GM21737 (cell line): ENCODE measurements at regions not wholly inside any gene's neighbourhood (a gene's known extent, or its start where the extent isn't known, plus 50 kb on each side); places are given as distances from the start of the nearest gene placed in this dataset.

ENCODE experiments used
- ATAC-seq: cut with Tn5 transposase; IDR thresholded peaks from one replicate; pipeline ENCODE4 v1.9.1; 2021; ENCODE audit warnings: mild to moderate bottlenecking, moderate library complexity; ENCODE audit not compliant: unreplicated experiment

DNA sequence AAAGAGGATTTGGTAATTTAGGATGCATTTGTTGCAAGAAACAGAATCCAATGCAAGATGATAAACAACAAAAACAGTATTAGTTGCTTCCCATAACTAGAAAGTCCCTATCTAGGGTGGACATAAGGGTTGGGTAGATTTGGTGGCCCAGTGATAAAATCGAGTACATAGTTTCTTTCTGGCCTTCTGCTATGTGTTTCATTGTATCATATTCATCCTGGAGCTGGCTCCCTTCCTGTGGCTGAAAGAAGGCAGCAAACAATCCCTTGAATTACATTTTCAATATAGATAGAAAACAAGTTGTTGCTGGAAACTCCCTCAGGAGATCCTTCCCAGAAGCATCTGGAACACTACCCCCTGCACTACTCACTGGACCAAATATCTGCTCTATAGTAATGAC lies 135.1 kb downstream of the ID4 start:
- no peak for ATAC-seq

DNA sequence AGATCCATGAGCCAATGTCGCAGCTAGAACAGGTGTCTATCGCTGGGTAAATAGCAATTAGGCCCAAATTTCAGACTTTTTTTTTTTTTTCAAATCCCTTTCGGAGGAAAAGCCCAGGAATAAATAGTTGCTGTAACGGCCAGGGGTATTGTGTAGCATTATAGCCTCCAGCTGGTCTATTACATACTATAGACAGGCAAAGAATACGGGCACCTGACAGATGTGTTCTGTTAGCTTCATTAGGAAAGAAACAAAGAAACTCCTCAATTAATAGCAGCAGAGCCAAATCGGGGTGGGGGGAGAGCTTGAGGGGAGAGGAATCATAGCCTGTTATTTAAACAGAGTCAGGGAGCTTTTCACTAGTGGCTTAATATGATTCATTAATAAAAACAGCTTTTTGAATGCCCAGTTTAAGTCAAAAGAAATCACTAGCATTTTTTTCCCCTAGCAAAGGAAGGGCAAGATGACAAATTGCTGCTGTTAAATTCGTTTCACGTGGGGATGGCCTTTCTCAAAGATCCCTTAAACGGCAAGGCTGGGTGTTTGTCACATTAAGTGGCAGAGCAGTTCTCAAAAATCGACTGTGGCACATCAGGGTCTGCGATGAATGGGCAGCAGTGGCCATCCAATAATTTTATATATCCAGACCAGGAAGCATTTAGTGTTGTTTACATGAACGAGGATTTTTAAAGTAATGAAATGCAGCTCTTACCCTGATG lies 139.4 kb downstream of the ID4 start:
- ATAC-seq: no peak

DNA sequence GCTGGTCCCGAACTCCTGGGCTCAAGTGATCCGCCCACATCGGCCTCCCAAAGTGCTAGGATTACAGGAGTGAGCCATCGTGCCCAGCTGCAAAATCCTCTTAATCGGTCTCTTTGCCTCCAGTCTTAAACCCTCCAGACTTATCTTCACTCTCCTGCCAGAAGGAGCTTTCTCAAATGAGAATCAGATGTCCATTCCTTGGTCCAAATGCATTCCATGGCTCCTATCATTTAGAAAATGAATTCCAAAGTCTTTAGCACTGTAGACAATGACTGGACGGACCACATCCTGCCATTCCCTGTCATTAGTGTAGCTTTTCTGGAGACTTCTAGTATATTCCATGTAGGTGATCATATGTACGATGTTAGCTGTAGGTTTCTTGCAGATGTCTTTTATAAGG lies 141.9 kb downstream of the ID4 start:
- no peak for ATAC-seq

DNA sequence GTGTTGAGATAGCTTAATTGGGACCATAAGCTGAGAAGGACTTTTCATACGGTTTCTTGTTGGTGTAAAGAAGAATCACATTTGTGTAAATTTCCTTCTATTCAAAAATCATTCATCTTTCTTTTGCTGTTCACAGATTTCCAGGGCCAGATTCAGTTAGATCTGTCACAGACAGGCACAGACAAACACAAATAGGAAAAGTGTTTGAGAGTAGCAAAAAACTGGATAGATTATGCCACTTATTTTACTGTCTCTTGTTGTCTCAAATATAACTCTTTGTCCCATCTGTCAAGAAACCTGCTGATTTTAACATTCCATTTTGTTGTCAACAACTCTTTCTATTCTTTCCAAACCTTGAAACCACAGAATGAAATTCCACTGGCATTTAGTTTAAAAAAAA lies 142.8 kb downstream of the ID4 start:
- no peak for ATAC-seq

DNA sequence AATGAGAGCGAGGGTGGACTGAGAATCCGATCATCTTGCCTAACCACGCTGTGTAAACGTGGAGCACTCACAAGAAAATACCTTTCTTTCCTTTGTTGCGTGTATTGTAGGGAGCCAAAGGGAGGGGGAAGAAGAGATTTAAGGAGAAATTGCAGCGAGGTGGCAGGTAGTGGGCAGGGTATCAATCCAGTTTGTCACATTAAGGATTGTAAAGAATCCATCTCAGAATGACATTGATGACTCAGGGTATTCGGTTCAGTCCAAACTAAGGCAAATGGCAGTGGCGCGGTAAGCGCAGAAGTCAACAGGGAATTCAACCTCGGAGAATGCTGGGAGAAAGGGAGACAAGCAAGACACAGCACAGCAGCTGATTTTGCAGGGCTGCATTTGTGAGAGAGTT lies 146.2 kb downstream of the ID4 start:
- ATAC-seq: no peak

DNA sequence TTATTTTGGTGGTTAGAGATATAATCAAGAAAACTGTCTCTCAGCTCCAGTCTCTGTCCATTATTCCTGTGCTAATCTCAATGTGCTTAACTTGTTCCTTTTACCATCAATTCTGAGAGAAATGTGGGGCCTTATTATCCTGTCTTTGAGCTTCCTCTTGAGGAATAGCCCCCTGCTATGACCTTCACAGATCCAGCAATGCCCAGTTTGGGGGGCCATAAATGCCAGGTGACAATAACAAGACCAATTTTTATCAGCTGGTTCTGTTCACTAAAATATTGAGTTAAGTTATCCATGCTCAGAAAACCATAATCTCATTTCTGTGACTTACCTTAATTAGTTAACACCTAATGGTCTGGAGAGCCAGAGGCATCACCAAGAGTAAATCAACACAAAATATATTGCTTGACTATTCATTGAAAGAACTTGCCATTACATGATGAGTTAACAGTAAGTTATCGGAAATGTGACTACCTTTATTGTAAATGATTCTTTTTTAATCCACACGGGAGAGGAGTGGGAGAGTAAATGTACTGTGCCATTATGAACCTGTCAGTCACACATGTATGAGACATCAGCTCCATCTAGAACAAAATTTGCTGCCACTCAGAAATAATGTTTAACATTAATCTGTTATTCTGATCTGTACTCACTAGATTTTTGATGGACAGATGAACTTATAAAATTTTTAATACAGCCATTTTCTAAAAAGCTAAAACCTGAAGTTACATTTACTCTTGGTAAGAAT lies 149.7 kb downstream of the ID4 start:
- ATAC-seq: no peak

DNA sequence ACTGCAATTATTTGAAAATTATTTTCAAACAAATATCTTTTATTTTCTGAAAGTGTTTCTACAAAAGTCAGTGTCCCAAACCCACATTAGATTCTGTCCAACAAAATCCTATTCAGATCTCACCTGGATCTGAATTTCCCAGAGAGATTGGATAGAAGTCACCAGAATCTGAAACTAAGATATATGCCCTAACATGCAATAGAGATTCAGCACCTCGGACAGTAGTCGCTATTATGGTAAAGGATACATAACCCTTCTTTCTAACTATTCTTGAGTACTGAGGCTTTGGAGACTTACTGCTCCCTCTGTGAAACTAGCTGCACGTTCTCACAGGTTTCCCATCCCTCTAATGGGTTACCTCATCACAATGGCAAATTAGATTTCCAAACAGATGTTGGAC lies 151.4 kb downstream of the ID4 start:
- ATAC-seq: no peak

DNA sequence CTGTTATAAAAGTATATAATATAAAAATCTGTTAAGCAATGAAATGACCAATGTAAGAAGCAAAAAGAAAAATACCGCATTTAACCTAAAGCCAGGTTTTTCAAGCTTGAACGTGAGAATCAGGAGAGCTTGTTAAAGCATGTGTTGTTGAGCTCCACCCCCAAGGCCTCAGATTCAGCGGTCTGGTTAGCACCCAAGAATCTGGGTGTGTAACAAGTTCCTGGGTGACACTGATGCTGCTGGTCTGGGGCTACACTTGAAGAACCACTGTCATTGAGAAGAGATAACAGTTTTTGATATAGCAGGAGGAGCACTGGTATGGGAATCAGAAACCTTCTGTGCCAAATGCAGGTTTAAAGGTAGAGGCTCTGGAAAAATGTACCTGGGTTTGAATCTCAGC lies 154.0 kb downstream of the ID4 start:
- no peak for ATAC-seq

DNA sequence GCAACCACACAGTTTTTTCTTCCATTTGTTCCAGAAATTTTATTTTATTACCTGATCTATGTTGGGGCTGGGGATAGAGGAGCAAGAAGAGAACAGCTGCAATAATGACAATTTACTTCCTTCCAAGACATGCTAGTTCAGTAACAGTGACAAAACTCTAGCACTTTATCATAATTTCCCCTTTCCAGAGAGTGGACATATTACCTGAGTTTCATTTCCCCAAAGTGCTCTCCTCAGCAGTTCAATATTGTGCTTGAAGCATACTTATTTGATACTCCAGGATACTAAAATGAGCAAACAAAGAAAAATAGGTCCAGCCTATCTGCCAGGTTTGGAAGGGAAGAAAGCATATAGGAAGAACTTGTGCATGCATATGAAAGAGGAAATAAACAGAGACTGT lies 157.7 kb downstream of the ID4 start:
- ATAC-seq: no peak

DNA sequence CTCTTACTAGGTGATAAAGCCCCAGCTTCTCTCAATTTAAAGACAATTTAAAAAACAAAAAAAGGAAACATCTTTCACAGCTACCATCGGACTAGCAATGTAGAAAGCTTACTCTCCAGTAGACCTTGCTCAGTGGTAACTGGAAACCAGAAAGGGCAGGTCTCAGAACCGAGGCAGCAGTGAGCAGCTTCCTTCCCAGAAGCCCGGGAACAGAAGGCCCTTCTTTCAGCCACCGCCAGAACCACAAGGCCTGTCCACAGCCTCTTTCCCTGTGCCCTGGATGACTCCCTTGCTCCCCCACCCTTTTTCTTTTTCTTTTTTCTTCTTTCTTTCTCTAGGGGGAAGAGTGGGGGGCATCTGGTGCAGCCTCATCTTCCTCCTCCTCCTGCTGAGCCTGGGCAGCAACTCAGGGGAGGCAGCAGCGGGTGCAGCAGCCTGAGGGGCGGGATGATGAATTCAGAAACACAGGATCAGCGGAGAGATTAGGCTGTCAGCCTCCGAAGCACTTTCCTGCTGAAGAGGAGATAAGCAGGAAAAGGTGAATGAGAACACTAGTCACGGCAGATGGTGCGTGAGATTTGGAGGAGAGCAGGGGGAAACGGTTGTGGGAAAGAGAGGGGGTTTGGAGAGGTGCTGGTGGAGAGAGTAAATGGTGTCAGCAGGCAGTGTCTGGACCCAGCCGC lies 158.5 kb downstream of the ID4 start:
- ATAC-seq: no peak

DNA sequence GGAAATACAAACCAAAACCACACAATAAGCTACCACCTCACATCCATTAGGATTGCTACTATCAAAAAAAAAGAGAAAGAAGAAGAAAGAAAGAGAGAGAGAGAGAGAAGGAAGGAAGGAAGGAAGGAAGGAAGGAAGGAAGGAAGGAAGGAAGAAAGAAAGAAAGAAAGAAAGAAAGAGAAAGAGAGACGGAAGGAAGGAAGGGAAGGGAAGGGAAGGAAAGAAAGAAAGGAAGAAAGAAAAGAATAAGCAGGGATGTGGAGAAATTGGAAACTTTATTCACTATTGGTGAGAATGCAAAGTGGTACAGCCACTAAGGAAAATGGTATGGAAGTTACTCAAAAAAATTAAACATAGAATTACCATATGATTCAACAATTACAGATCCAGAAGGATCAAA lies 159.9 kb downstream of the ID4 start:
- ATAC-seq: no peak

DNA sequence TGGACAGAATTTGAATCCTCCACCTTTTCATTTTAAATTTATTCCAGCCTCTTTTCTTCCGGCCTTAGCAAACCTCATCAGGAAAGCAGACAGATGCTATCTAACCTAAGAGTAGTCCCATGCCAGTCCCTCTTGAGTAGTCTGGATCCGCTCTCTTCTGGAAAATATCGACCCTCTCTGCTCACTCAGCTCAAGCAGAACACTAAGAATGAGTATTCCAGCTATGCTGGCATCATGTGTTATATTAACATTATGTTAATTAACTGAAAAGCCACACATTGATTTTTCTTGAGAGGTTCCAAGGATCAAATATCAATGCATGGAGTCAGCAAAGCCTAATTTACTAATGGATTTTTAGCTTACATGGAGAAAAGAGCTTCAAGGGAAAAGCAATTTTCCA lies 161.4 kb downstream of the ID4 start:
- ATAC-seq: no peak

DNA sequence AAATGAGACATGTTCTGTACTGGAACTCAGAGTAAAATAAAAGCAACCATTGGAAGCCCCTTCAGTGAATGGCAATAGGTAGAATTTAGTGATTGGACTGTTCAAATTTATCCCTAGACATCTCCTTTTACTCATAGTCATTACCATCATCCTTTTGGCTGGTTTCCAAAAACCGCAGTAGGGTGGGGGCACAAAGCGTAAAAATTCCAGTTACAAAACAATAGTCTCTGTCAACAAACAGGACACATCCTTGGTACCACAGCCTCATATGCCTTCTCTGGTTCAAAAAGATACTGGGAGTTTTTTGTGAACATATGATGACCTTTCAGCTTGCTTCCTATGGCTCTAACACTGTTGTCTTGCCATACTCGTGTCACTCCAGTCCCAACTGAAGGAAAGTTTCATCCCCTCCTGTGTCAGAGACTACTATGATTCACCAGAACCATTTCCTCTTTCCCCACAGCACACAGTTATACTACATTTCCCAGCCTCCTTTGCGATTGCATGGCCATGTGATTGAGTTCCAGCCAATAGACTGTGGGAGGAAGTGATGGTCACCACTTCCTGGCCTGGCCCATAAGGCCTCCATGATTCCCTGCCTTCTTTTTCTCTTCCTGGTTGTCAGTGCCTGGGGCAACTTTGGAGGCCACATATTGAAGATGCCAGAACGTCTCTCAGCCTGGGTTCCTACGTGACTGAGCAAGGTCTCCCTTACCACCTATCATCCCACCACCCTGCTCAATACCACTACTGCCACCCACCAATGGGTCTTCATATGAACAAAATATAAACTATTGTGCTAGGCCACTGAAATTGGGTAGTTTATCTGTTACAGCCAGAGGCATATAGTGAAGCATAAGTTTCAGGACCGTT lies 162.4 kb downstream of the ID4 start:
- ATAC-seq: peak; percentile 95

DNA sequence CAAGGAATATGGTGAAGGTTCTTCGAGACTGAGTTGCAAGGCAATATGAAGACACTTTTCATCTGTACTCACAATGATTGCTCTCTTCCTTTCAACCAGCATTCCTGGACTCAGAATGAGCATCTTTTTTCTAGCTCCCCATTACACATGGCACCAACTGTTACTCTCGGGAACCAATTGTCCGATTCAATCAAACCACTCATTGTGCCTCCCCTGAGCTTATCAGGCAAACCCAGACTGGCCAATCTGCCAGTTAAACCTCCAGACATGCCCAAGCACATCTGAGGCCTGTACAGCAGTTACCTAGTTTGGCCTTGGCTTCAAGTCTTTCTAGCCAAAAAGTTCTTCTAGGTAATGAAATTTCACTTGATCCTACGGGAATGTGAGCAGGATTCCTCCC lies 164.1 kb downstream of the ID4 start:
- ATAC-seq: no peak

DNA sequence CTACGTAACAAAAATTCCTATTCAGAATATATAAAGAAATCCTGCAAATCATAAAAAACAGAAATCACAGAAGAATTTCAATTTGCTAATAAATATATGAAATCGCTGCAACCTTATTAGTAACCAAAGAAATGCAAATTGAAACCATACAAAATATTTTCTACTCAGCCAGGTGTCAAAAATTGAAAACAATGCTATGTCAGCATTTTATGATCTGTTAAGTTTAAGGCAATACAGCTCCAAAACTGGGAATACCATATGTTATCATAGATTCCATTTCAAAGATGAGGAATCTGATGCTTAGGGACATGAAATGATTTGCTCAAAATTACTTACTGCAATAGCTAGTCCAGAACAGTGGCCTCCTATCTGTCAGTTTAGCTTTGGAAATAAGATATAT lies 168.9 kb downstream of the ID4 start:
- no peak for ATAC-seq

DNA sequence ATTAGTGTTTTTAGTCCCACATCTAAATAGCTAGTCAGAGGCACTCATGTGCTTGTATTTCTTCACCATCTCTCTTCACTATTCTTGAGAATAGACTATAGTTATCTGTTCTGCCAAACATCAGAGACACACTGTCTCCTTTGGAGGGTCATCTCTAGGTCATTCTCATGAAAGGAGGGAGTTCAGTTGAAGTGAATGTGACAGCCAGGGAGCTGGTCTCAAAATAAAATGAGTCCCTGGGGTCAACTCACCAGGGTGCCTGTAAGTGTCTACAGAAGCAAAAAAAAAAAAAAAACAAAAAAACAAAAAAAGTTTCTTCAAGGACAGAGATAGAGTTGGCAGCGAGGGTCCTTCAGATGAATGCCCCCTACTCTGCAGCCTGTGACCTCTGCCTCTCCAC lies 171.0 kb downstream of the ID4 start:
- no peak for ATAC-seq

DNA sequence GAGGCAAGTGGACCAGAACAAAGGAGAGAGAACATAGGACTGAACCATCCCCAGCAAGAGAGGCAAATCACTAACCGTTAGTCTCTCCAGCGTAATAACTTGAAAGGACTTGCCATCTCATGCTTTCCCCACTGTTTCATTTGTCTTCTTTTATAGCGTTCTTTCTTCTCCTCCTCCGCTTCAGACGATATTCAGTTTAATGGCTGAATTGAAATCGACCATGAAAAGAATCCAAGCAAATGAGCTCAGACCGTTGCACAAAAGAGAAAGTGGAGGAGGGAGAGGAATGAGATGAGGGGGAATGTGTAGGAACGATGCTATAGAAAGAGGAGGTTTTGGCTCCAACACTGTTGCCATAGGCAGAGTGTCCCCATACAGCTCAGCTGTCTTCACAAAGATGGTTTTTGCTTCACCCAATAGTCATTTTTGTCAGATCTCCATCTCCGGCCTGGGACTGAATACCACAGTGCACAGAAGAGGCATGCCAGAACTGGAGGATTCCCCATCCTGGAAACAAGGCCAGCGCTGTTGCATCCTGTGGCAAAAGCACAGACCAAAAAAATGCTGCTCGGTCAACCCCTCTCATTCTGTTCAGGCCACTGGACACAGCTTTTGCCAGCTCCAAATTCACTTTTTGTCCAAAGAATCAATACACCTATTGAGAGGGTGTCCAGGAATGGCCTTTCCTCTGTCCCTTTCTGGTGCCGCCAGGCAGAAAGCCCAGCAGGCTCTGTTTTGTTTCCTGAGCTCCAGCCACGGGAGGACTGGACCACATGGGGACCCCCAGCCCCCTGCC lies 176.1 kb downstream of the ID4 start:
- no peak for ATAC-seq

DNA sequence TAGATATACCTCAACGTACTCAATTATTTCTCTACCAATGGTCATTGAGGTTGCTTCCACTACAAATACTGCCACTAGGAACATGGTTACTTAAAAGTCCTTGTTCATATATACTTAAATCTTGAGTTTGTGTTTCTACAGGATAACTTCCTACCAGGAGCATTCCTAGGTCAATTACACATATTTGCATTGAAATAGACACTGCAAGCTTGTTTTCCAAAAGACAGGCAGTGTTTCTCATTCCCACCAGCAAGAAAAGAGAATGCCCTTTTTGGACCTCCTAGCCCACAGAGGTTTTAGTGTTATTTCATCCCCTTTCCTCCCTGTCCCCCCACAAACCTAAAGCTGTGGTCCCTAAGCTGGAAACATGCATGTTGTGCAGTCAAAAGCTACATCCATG lies 177.3 kb downstream of the ID4 start:
- no peak for ATAC-seq

DNA sequence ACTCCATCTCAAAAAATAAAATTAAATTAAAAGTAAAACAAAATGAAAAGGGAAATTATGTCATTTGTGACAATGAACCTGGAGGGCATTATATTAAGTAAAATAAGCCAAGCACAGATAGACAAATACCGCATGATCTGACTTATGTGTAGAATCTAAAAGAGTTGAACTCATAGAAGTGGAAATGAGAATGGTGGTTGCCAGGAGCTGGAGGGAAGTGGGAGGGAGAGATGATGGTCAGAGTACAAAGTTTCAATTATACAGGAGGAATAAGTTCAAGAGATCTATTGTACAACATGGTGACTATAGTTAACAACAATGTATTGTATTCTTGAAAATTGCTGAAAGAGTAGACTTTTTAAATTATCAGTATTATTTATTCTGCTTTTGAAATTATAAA lies 183.4 kb downstream of the ID4 start:
- no peak for ATAC-seq

DNA sequence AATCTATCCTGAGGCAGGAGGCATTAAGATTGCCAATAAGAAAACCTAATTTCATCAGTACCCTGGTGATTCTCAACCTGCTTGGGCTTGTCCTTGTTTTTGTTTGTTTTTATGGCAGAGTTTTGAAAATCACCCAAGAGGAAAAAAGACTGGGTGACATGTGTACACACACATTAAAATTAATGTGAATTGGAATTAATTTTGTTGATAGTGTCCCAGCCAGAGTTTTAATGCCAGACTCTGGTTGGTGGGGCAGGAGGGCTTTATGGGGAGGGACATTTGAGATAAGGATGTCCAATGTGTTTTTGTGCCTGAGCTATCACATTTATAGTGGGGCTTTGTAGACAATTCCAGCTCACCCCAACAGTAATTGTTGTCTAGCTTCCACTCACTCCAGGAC lies 184.6 kb downstream of the ID4 start:
- ATAC-seq: no peak
